ENCODE measurements at regions not wholly inside any gene's neighbourhood (a gene's known extent, or its start where the extent isn't known, plus 50 kb on each side); places are given as distances from the start of the nearest gene placed in this dataset.
A peak's percentile ranks its signal among the peaks of the same experiment; 100 is the strongest.
"Not testable (repeated sequence)": the region's sequence is repeated elsewhere in the genome, so short reads cannot be mapped to it uniquely, and the experiment has no call there.

- H2AFZ ChIP-seq (ENCODE audit: control insufficient read depth, low read length) = no peak overlapping the region
- dilution Hi-C loops (cut with MboI; ENCODE audit: extremely low pct_ligation_motif_present, low sequenced_read_pairs) = no loop called here
- H3K9ac ChIP-seq (ENCODE audit: control insufficient read depth, extremely low read depth, insufficient read depth, low read length) = no peak overlapping the region
- no peaks in the 10 kb centered on the region for H3K36me3 ChIP-seq (ENCODE audit: control insufficient read depth in 2 of 2, extremely low read depth in 1 of 2, insufficient read depth in 2 of 2, low read length in 2 of 2)
- no peaks in the 10 kb centered on the region for H3K4me1 ChIP-seq (ENCODE audit: control insufficient read depth, extremely low read depth, insufficient read depth, low read length)
- no peaks in the 10 kb centered on the region for H3K9me1 ChIP-seq (ENCODE audit: control insufficient read depth, extremely low read depth, insufficient read depth, low read length)
- TF ChIP-seq CTCF (optimal IDR thresholded peaks at IDR 0.05 in 1 of 3, IDR thresholded peaks at IDR 0.05 in 1 of 3, conservative IDR thresholded peaks at IDR 0.05 in 1 of 3; ENCODE audit: extremely low read depth in 1 of 3, insufficient read depth in 2 of 3, low read length in 3 of 3) (no peak), EZH2 (IDR thresholded peaks at IDR 0.05; ENCODE audit: low read length) (no peak)
- H3K27me3 ChIP-seq (ENCODE audit: control insufficient read depth, extremely low read depth, insufficient read depth, low read length) = no peaks in the 10 kb centered on the region
- no peak for DNase-seq (ENCODE audit: low read depth, low spot score)
- H3K9me3 ChIP-seq (ENCODE audit: control insufficient read depth, low read depth, low read length) = peaks cover 4% of the 10 kb centered on the region
- H3K4me2 ChIP-seq (ENCODE audit: control insufficient read depth, extremely low read depth, insufficient read depth, low read depth, low read length) = no peak overlapping the region
- no peaks in the 10 kb centered on the region for H3K79me2 ChIP-seq (ENCODE audit: control insufficient read depth, insufficient read depth, low read length)
- no peak overlapping the region for H3K27ac ChIP-seq (ENCODE audit: control insufficient read depth, insufficient read depth, low read length)
- no peak for FAIRE-seq
- no peaks in the 10 kb centered on the region for H4K20me1 ChIP-seq (ENCODE audit: control insufficient read depth, extremely low read depth, insufficient read depth, low read length)
- H3K4me3 ChIP-seq (ENCODE audit: control insufficient read depth in 2 of 3, extremely low read depth in 1 of 3, insufficient read depth in 2 of 3, low read depth in 1 of 3, low read length in 3 of 3) = no peak overlapping the region
Measured at GRCh38 chrX:43278440-43278839, 377.7 kb upstream of the MAOA start.

- Histone ChIP-seq H4K20me1 (ENCODE audit: control insufficient read depth, extremely low read depth, insufficient read depth, low read length) (no peaks in the 10 kb centered on the region), H3K4me1 (ENCODE audit: control insufficient read depth, extremely low read depth, insufficient read depth, low read length) (no peaks in the 10 kb centered on the region), H3K9me1 (ENCODE audit: control insufficient read depth, extremely low read depth, insufficient read depth, low read length) (no peaks in the 10 kb centered on the region), H3K4me2 (ENCODE audit: control insufficient read depth, extremely low read depth, insufficient read depth, low read depth, low read length) (no peak overlapping the region), H3K9ac (ENCODE audit: control insufficient read depth, extremely low read depth, insufficient read depth, low read length) (no peak overlapping the region), H3K79me2 (ENCODE audit: control insufficient read depth, insufficient read depth, low read length) (no peaks in the 10 kb centered on the region), H3K27ac (ENCODE audit: control insufficient read depth, insufficient read depth, low read length) (no peak overlapping the region), H3K9me3 (ENCODE audit: control insufficient read depth, low read depth, low read length) (peaks cover 4% of the 10 kb centered on the region), H3K27me3 (ENCODE audit: control insufficient read depth, extremely low read depth, insufficient read depth, low read length) (no peaks in the 10 kb centered on the region), H3K4me3 (ENCODE audit: control insufficient read depth in 2 of 3, extremely low read depth in 1 of 3, insufficient read depth in 2 of 3, low read depth in 1 of 3, low read length in 3 of 3) (no peak overlapping the region), H2AFZ (ENCODE audit: control insufficient read depth, low read length) (no peak overlapping the region), H3K36me3 (ENCODE audit: control insufficient read depth in 2 of 2, extremely low read depth in 1 of 2, insufficient read depth in 2 of 2, low read length in 2 of 2) (no peaks in the 10 kb centered on the region)
- TF ChIP-seq EZH2 (IDR thresholded peaks at IDR 0.05; ENCODE audit: low read length) = no peak
- DNase-seq (ENCODE audit: low read depth, low spot score) (no peak), FAIRE-seq (no peak)
- dilution Hi-C loops (cut with MboI; ENCODE audit: extremely low pct_ligation_motif_present, low sequenced_read_pairs) = no loop called here
Measured at GRCh38 chrX:43279341-43279808, 376.7 kb upstream of the MAOA start.

GRCh38 chrX:43283187-43283586 is 372.9 kb upstream of the MAOA start:
- H3K4me3 ChIP-seq (ENCODE audit: control insufficient read depth in 2 of 3, extremely low read depth in 1 of 3, insufficient read depth in 2 of 3, low read depth in 1 of 3, low read length in 3 of 3) = no peak overlapping the region
- H3K4me1 ChIP-seq (ENCODE audit: control insufficient read depth, extremely low read depth, insufficient read depth, low read length) = no peaks in the 10 kb centered on the region
- no peak overlapping the region for H2AFZ ChIP-seq (ENCODE audit: control insufficient read depth, low read length)
- H4K20me1 ChIP-seq (ENCODE audit: control insufficient read depth, extremely low read depth, insufficient read depth, low read length) = no peaks in the 10 kb centered on the region
- H3K27ac ChIP-seq (ENCODE audit: control insufficient read depth, insufficient read depth, low read length) = no peak overlapping the region
- H3K79me2 ChIP-seq (ENCODE audit: control insufficient read depth, insufficient read depth, low read length) = no peaks in the 10 kb centered on the region
- no peak overlapping the region for H3K9ac ChIP-seq (ENCODE audit: control insufficient read depth, extremely low read depth, insufficient read depth, low read length)
- TF ChIP-seq EZH2 (IDR thresholded peaks at IDR 0.05; ENCODE audit: low read length) (no peak), CTCF (optimal IDR thresholded peaks at IDR 0.05 in 1 of 3, IDR thresholded peaks at IDR 0.05 in 1 of 3, conservative IDR thresholded peaks at IDR 0.05 in 1 of 3; ENCODE audit: extremely low read depth in 1 of 3, insufficient read depth in 2 of 3, low read length in 3 of 3) (no peak)
- no peaks in the 10 kb centered on the region for H3K27me3 ChIP-seq (ENCODE audit: control insufficient read depth, extremely low read depth, insufficient read depth, low read length)
- dilution Hi-C loops (cut with MboI; ENCODE audit: extremely low pct_ligation_motif_present, low sequenced_read_pairs) = no loop called here
- no peak for FAIRE-seq
- H3K4me2 ChIP-seq (ENCODE audit: control insufficient read depth, extremely low read depth, insufficient read depth, low read depth, low read length) = no peak overlapping the region
- no peaks in the 10 kb centered on the region for H3K9me1 ChIP-seq (ENCODE audit: control insufficient read depth, extremely low read depth, insufficient read depth, low read length)
- H3K36me3 ChIP-seq (ENCODE audit: control insufficient read depth in 2 of 2, extremely low read depth in 1 of 2, insufficient read depth in 2 of 2, low read length in 2 of 2) = no peaks in the 10 kb centered on the region
- DNase-seq (ENCODE audit: low read depth, low spot score) = no peak
- peaks cover 2% of the 10 kb centered on the region for H3K9me3 ChIP-seq (ENCODE audit: control insufficient read depth, low read depth, low read length)

- H2AFZ ChIP-seq (ENCODE audit: control insufficient read depth, low read length) = peak overlapping the region; percentile 73
- FAIRE-seq; H3K4me3 ChIP-seq (ENCODE audit: control insufficient read depth in 2 of 3, extremely low read depth in 1 of 3, insufficient read depth in 2 of 3, low read depth in 1 of 3, low read length in 3 of 3); H3K9ac ChIP-seq (ENCODE audit: control insufficient read depth, extremely low read depth, insufficient read depth, low read length); DNase-seq (ENCODE audit: low read depth, low spot score); H4K20me1 ChIP-seq (ENCODE audit: control insufficient read depth, extremely low read depth, insufficient read depth, low read length); H3K36me3 ChIP-seq (ENCODE audit: control insufficient read depth in 2 of 2, extremely low read depth in 1 of 2, insufficient read depth in 2 of 2, low read length in 2 of 2); H3K4me1 ChIP-seq (ENCODE audit: control insufficient read depth, extremely low read depth, insufficient read depth, low read length); H3K9me1 ChIP-seq (ENCODE audit: control insufficient read depth, extremely low read depth, insufficient read depth, low read length); H3K27ac ChIP-seq (ENCODE audit: control insufficient read depth, insufficient read depth, low read length); H3K27me3 ChIP-seq (ENCODE audit: control insufficient read depth, extremely low read depth, insufficient read depth, low read length); H3K79me2 ChIP-seq (ENCODE audit: control insufficient read depth, insufficient read depth, low read length); dilution Hi-C loops (cut with MboI; ENCODE audit: extremely low pct_ligation_motif_present, low sequenced_read_pairs); H3K9me3 ChIP-seq (ENCODE audit: control insufficient read depth, low read depth, low read length): not testable (repeated sequence)
- peak overlapping the region; percentile 56 for H3K4me2 ChIP-seq (ENCODE audit: control insufficient read depth, extremely low read depth, insufficient read depth, low read depth, low read length)
Measured at GRCh38 chrX:43311625-43312024, 344.5 kb upstream of the MAOA start.
